Skeletal muscle tissue (tissue), 3 donors: ENCODE measurements at regions not wholly inside any gene's neighbourhood (a gene's known extent, or its start where the extent isn't known, plus 50 kb on each side); places are given as distances from the start of the nearest gene placed in this dataset.
A peak's percentile ranks its signal among the peaks of the same experiment; 100 is the strongest.

Experiments
- H3K27ac ChIP-seq: one replicate; pipeline ENCODE4 v1.7.0; 2013; ENCODE audit warnings: mild to moderate bottlenecking, low read depth, low read length, inconsistent platforms
- H3K27me3 ChIP-seq, 3 donors: one replicate each; pipeline ENCODE4 v1.7.0; 2013; ENCODE audit warnings: low read length in 3 of 3; ENCODE audit not compliant: control insufficient read depth in 3 of 3, insufficient read depth in 3 of 3
- H3K36me3 ChIP-seq, 3 donors: one replicate each; pipeline ENCODE4 v1.7.0; 2013; ENCODE audit warnings: low read length in 3 of 3; ENCODE audit not compliant: control insufficient read depth in 3 of 3, insufficient read depth in 3 of 3
- H3K4me1 ChIP-seq, 3 donors: one replicate each; pipeline ENCODE4 v1.7.0; 2013; ENCODE audit warnings: low read length in 3 of 3, mild to moderate bottlenecking in 3 of 3; ENCODE audit not compliant: control insufficient read depth in 3 of 3, insufficient read depth in 3 of 3
- H3K4me3 ChIP-seq, 3 donors: one replicate each; pipeline ENCODE4 v1.7.0; 2013; ENCODE audit warnings: low read length in 3 of 3
- H3K9ac ChIP-seq, 3 donors: one replicate each; pipeline ENCODE4 v1.7.0; 2013; ENCODE audit warnings: low read length in 3 of 3, mild to moderate bottlenecking in 3 of 3, moderate library complexity in 2 of 3, low read depth in 1 of 3
- H3K9me3 ChIP-seq, 3 donors: one replicate each; pipeline ENCODE4 v1.7.0; 2013; ENCODE audit warnings: low read length in 3 of 3; ENCODE audit not compliant: control insufficient read depth in 3 of 3
- donor health status: Osteomylitis.

- Histone ChIP-seq H3K9me3 (no peaks in the 10 kb centered on the region), H3K4me1 (no peaks in the 10 kb centered on the region), H3K9ac (no peak overlapping the region), H3K27ac (no peak overlapping the region), H3K36me3 (no peaks in the 10 kb centered on the region), H3K4me3 (no peak overlapping the region), H3K27me3 (no peaks in the 10 kb centered on the region)
Measured at GRCh38 chr4:95742179-95742578, 97.7 kb upstream of the PDHA2 start.

- no peak overlapping the region for H3K4me3 ChIP-seq
- no peak overlapping the region for H3K9ac ChIP-seq
- H3K9me3 ChIP-seq: no peaks in the 10 kb centered on the region
- no peak overlapping the region for H3K27ac ChIP-seq
- H3K36me3 ChIP-seq: no peaks in the 10 kb centered on the region
- H3K4me1 ChIP-seq: no peaks in the 10 kb centered on the region
- H3K27me3 ChIP-seq: no peaks in the 10 kb centered on the region
Measured at GRCh38 chr4:95732061-95732460, 107.8 kb upstream of the PDHA2 start.

- H3K4me3 ChIP-seq: no peak overlapping the region
- H3K36me3 ChIP-seq: no peaks in the 10 kb centered on the region
- no peak overlapping the region for H3K9ac ChIP-seq
- H3K27me3 ChIP-seq: no peaks in the 10 kb centered on the region
- H3K9me3 ChIP-seq: no peaks in the 10 kb centered on the region
- no peak overlapping the region for H3K27ac ChIP-seq
- no peaks in the 10 kb centered on the region for H3K4me1 ChIP-seq
Measured at GRCh38 chr4:95729596-95729995, 110.3 kb upstream of the PDHA2 start.

GRCh38 chr4:95728145-95728544 lies 111.7 kb upstream of the PDHA2 start:
- Histone ChIP-seq H3K4me3 (no peak overlapping the region), H3K4me1 (no peaks in the 10 kb centered on the region), H3K36me3 (no peaks in the 10 kb centered on the region), H3K9ac (peak overlapping the region in 1 of 3 donors; percentile 26), H3K9me3 (no peaks in the 10 kb centered on the region), H3K27me3 (no peaks in the 10 kb centered on the region), H3K27ac (no peak overlapping the region)

GRCh38 chr4:95715830-95716229 lies 124.1 kb upstream of the PDHA2 start:
- Histone ChIP-seq H3K4me3 (no peak overlapping the region), H3K9ac (no peak overlapping the region), H3K27ac (no peak overlapping the region), H3K4me1 (no peaks in the 10 kb centered on the region), H3K9me3 (no peaks in the 10 kb centered on the region), H3K27me3 (no peaks in the 10 kb centered on the region), H3K36me3 (no peaks in the 10 kb centered on the region)

GRCh38 chr4:95714571-95714970 lies 125.3 kb upstream of the PDHA2 start:
- Histone ChIP-seq H3K27me3 (no peaks in the 10 kb centered on the region), H3K4me3 (no peak overlapping the region)

GRCh38 chr4:95705323-95705722 lies 134.6 kb upstream of the PDHA2 start:
- Histone ChIP-seq H3K4me1 (no peaks in the 10 kb centered on the region), H3K27ac (no peak overlapping the region), H3K27me3 (no peaks in the 10 kb centered on the region), H3K36me3 (no peaks in the 10 kb centered on the region), H3K4me3 (no peak overlapping the region), H3K9me3 (no peaks in the 10 kb centered on the region), H3K9ac (no peak overlapping the region)

More at GRCh38 chr4:95714571-95714970, 125.3 kb upstream of the PDHA2 start:
- H3K9me3 ChIP-seq: no peaks in the 10 kb centered on the region
- no peaks in the 10 kb centered on the region for H3K4me1 ChIP-seq
- H3K36me3 ChIP-seq: no peaks in the 10 kb centered on the region
- no peak overlapping the region for H3K27ac ChIP-seq
- no peak overlapping the region for H3K9ac ChIP-seq

GRCh38 chr4:95701500-95702170 lies 138.3 kb upstream of the PDHA2 start:
- no peak overlapping the region for H3K27ac ChIP-seq
- H3K4me3 ChIP-seq: no peak overlapping the region
- H3K4me1 ChIP-seq: no peaks in the 10 kb centered on the region
- H3K9ac ChIP-seq: no peak overlapping the region
- no peaks in the 10 kb centered on the region for H3K36me3 ChIP-seq
- no peaks in the 10 kb centered on the region for H3K9me3 ChIP-seq
- no peaks in the 10 kb centered on the region for H3K27me3 ChIP-seq

- H3K27ac ChIP-seq: no peak overlapping the region
- no peaks in the 10 kb centered on the region for H3K9me3 ChIP-seq
- H3K27me3 ChIP-seq: no peaks in the 10 kb centered on the region
Measured at GRCh38 chr4:95694411-95694810, 145.5 kb upstream of the PDHA2 start.

GRCh38 chr4:95693594-95693993 lies 144.8 kb upstream of the UNC5C start:
- H3K9me3 ChIP-seq: no peaks in the 10 kb centered on the region
- no peaks in the 10 kb centered on the region for H3K36me3 ChIP-seq
- H3K4me3 ChIP-seq: no peak overlapping the region
- H3K27me3 ChIP-seq: no peaks in the 10 kb centered on the region
- no peak overlapping the region for H3K9ac ChIP-seq
- H3K4me1 ChIP-seq: no peaks in the 10 kb centered on the region
- no peak overlapping the region for H3K27ac ChIP-seq

More at GRCh38 chr4:95694411-95694810, 145.5 kb upstream of the PDHA2 start:
- Histone ChIP-seq H3K4me3 (no peak overlapping the region), H3K36me3 (no peaks in the 10 kb centered on the region), H3K9ac (no peak overlapping the region), H3K4me1 (no peaks in the 10 kb centered on the region)
